Heart left ventricle (tissue), 13 donors: ENCODE measurements at regions not wholly inside any gene's neighbourhood (a gene's known extent, or its start where the extent isn't known, plus 50 kb on each side); places are given as distances from the start of the nearest gene placed in this dataset.

Source experiments
- POLR2A ChIP-seq, 2 donors: fragments of 450-650 bp; IDR thresholded peaks; one replicate each; pipeline ENCODE4 v1.6.1; 2017; ENCODE audit warnings: antibody characterized with exemption in 2 of 2, mild to moderate bottlenecking in 2 of 2, moderate library complexity in 2 of 2
- TF ChIP-seq, protein P1 (sequence below), 12 donors: fragments of 200-600 bp; sonication (generic) in 4 of 12; IDR thresholded peaks; one replicate each; pipeline versions ENCODE4 v1.5.0 to v1.8.0; 2018 to 2022; ENCODE audit warnings: antibody characterized with exemption in 12 of 12, mild to moderate bottlenecking in 5 of 12
- donor health status: ischemic (EF 13 %, LVEDD 7.1; RV severe dilation, severe dysfunction).
- donor health status: DM: no; HTN: yes; CAD: no.
- donor health status: DM: no; HTN: no; CAD: no.
- donor health status: ischemic (EF 25% LVEDD 6.9; RV normal size, moderate dysfunction).
- donor health status: ischemic (EF 25% LVEDD 5.7; RV mildly dilated, moderate dysfunction).
- donor health status: ischemic (EF 35%, LVEDD 5.7; RV mildly dilated, moderate dysfunction).
- donor health status: nonischemic (EF 11% LVEDD 7.7; RV severe dilation, severe dysfunction).
- donor health status: DM: yes; HTN: yes; CAD: no.
- donor health status: PGD.
- donor health status: ischemic (EF 29% LVEDD 5.4; RV normal size, mild dysfunction).
- donor health status: nonischemic (EF 23%, LVEDD 6.1; RV moderate dilation, normal function).

DNA sequence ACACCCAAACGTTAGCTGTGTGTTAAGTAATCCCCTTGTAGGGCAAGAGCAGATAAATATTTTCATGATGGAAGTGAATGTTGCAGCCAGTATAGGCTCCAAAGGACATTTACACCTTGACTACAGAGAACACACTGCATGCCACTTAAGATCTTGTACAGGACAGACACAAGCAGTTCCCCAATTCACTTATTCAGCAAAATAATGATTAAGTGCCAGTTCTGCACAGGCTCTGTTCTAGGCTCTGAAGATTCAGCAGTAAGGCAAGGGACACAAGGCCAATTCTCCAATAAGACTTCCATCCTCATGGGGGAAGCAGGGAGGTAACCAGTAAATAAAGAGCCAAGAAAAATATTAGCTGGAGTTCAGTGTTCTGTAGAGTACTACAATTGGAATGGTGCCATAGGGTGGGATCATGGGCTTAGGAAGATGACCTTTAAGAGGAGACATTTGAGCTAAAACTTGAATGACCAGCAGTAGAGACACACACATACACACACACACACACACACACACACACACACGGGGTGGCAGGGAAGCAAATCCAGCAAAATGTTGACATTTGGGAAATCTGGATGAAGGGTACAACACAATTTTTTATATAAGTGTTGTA lies 199.9 kb upstream of the JUN start:
- TF ChIP-seq, protein P1, sequence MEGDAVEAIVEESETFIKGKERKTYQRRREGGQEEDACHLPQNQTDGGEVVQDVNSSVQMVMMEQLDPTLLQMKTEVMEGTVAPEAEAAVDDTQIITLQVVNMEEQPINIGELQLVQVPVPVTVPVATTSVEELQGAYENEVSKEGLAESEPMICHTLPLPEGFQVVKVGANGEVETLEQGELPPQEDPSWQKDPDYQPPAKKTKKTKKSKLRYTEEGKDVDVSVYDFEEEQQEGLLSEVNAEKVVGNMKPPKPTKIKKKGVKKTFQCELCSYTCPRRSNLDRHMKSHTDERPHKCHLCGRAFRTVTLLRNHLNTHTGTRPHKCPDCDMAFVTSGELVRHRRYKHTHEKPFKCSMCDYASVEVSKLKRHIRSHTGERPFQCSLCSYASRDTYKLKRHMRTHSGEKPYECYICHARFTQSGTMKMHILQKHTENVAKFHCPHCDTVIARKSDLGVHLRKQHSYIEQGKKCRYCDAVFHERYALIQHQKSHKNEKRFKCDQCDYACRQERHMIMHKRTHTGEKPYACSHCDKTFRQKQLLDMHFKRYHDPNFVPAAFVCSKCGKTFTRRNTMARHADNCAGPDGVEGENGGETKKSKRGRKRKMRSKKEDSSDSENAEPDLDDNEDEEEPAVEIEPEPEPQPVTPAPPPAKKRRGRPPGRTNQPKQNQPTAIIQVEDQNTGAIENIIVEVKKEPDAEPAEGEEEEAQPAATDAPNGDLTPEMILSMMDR (IDR thresholded peaks at IDR 0.05): peak in 1 of 12 donors; percentile 6
- no peak for TF ChIP-seq POLR2A (IDR thresholded peaks at IDR 0.05)
